ENCODE measurements at regions not wholly inside any gene's neighbourhood (a gene's known extent, or its start where the extent isn't known, plus 50 kb on each side); places are given as distances from the start of the nearest gene placed in this dataset.

- H4K20me1 ChIP-seq (replicated peaks; ENCODE audit: insufficient read depth), result no peaks in the 10 kb centered on the region
- Mint-ChIP-seq H3K9me3 (no peaks in the 10 kb centered on the region), H3K27me3 (ENCODE audit: insufficient read depth, low read depth, poor library complexity) (no peaks in the 10 kb centered on the region), H3K4me3 (no peak overlapping the region), H3K36me3 (ENCODE audit: low read depth) (no peaks in the 10 kb centered on the region), H3K27ac (no peak overlapping the region), H3K4me1 (peaks cover 11% of the 10 kb centered on the region; the same call in 2 of the 3 replicates)
- H3K27me3 ChIP-seq (ENCODE audit: insufficient read depth), result no peaks in the 10 kb centered on the region
- no peak overlapping the region for H2AFZ ChIP-seq
- no peak overlapping the region for H3K4me3 ChIP-seq
- no peaks in the 10 kb centered on the region for H3K9me2 ChIP-seq (ENCODE audit: insufficient read depth)
- no peaks in the 10 kb centered on the region for H3F3A ChIP-seq (replicated peaks; ENCODE audit: low read depth)
- no peaks in the 10 kb centered on the region for H3K4me1 ChIP-seq (ENCODE audit: insufficient read depth)
- no peaks in the 10 kb centered on the region for H3K79me2 ChIP-seq (replicated peaks; ENCODE audit: insufficient read depth)
- DNase-seq (ENCODE audit: low spot score), result no peak
- H3K27ac ChIP-seq (ENCODE audit: low read depth), result no peak overlapping the region
- no peak for ATAC-seq
- TF ChIP-seq NANOG (IDR thresholded peaks at IDR 0.05; ENCODE audit: borderline replicate concordance) (no peak), POLR2AphosphoS5 (IDR thresholded peaks at IDR 0.05; ENCODE audit: low read depth) (no peak), ZNF114 (CRISPR knock-in tag; IDR thresholded peaks at IDR 0.05) (no peak), ETS1 (IDR thresholded peaks at IDR 0.05) (no peak), JUNB (IDR thresholded peaks at IDR 0.05; ENCODE audit: unreplicated experiment) (no peak), ZNF462 (CRISPR knock-in tag; IDR thresholded peaks at IDR 0.05) (no peak), EZH2 (IDR thresholded peaks at IDR 0.05; ENCODE audit: low read depth, unreplicated experiment) (no peak), REST (IDR thresholded peaks at IDR 0.05; ENCODE audit: unreplicated experiment) (no peak), ZNF331 (CRISPR knock-in tag; IDR thresholded peaks at IDR 0.05; ENCODE audit: low read depth) (no peak), STAT1 (IDR thresholded peaks at IDR 0.05; ENCODE audit: unreplicated experiment) (no peak), CREB1 (CRISPR knock-in tag; IDR thresholded peaks at IDR 0.05; ENCODE audit: low read depth) (no peak), EZH2phosphoT487 (IDR thresholded peaks at IDR 0.05; ENCODE audit: unreplicated experiment) (no peak), CTCF (conservative IDR thresholded peaks at IDR 0.05; ENCODE audit: low read depth in 2 of 2) (no peak)
- H3K36me3 ChIP-seq (ENCODE audit: insufficient read depth), result no peaks in the 10 kb centered on the region
- H3K4me2 ChIP-seq, result no peak overlapping the region
Measured at GRCh38 chr4:28444886-28445496, 1584.3 kb downstream of the STIM2 start.
